DOHH2 (cell line): ENCODE measurements at regions not wholly inside any gene's neighbourhood (a gene's known extent, or its start where the extent isn't known, plus 50 kb on each side); places are given as distances from the start of the nearest gene placed in this dataset.

Experiments
- CTCF ChIP-seq: fragments of 200-600 bp; sonication (generic); IDR thresholded peaks from one replicate; pipeline ENCODE4 v1.5.1; 2014; ENCODE audit warnings: antibody characterized with exemption, mild to moderate bottlenecking, low read depth, low read length; ENCODE audit not compliant: poor library complexity, severe bottlenecking
- EZH2phosphoT487 ChIP-seq: fragments of 200-600 bp; sonication (generic); IDR thresholded peaks from 2 replicates; pipeline ENCODE4 v1.6.1; 2017; ENCODE audit warnings: borderline replicate concordance, mild to moderate bottlenecking, antibody characterized with exemption, low read length, moderate library complexity, mixed read lengths

- no peak for TF ChIP-seq CTCF
- TF ChIP-seq EZH2phosphoT487, result no peak
Measured at GRCh38 chr1:81588149-81588548, 212.6 kb upstream of the ADGRL2 start.
